WTC11 (cell line): ENCODE measurements at regions not wholly inside any gene's neighbourhood (a gene's known extent, or its start where the extent isn't known, plus 50 kb on each side); places are given as distances from the start of the nearest gene placed in this dataset.

Experiments used
- ATAC-seq: fragments of 200-7000 bp; cut with Tn5 transposase; 2 replicates; pipeline ENCODE4 v1.10.0; 2021; ENCODE audit warnings: mild to moderate bottlenecking, moderate library complexity
- CTCF ChIA-PET: fragments of 300-600 bp; sonication (Branson Sonifier 250); formaldehyde crosslinking; loops from one replicate; lab custom pipeline; 2021; ENCODE audit warnings: antibody characterized with exemption; lab: Charles Lee
- POLR2A ChIA-PET: fragments of 350-600 bp; sonication (Branson Sonifier 250); formaldehyde crosslinking; loops from one replicate; lab custom pipeline; 2021; ENCODE audit warnings: antibody characterized with exemption; lab: Charles Lee
- DNase-seq: peaks from one replicate; pipeline ENCODE4 v3.0.0; 2021; ENCODE audit warnings: low spot score
- H3K27ac Mint-ChIP-seq: 2 replicates; pipeline ENCODE4 v1.8.0; 2021; ENCODE audit warnings: mixed read lengths
- H3K27me3 Mint-ChIP-seq: 2 replicates; pipeline ENCODE4 v1.8.0; 2021; ENCODE audit warnings: low read depth, mild to moderate bottlenecking, moderate library complexity, mixed read lengths
- H3K36me3 Mint-ChIP-seq: 2 replicates; pipeline ENCODE4 v1.8.0; 2021; ENCODE audit warnings: mixed read lengths
- H3K4me1 Mint-ChIP-seq: 2 replicates; pipeline ENCODE4 v1.8.0; 2022; ENCODE audit warnings: mixed read lengths
- H3K4me3 Mint-ChIP-seq: 2 replicates; pipeline ENCODE4 v1.8.0; 2021; ENCODE audit warnings: mild to moderate bottlenecking, moderate library complexity, mixed read lengths
- H3K9me3 Mint-ChIP-seq: 2 replicates; pipeline ENCODE4 v1.8.0; 2021; ENCODE audit warnings: mixed read lengths
- CBFB ChIP-seq: sonication (generic); formaldehyde crosslinking; IDR thresholded peaks from 2 replicates; pipeline ENCODE4 v1.8.1; 2022; ENCODE audit warnings: mild to moderate bottlenecking, low read depth, missing genetic modification reagents
- CREM ChIP-seq: sonication (generic); formaldehyde crosslinking; IDR thresholded peaks from 2 replicates; pipeline ENCODE4 v1.8.1; 2022; ENCODE audit warnings: mild to moderate bottlenecking, missing genetic modification reagents, moderate library complexity
- E2F4 ChIP-seq: sonication (generic); formaldehyde crosslinking; IDR thresholded peaks from 2 replicates; pipeline ENCODE4 v1.8.1; 2022; ENCODE audit warnings: low read depth, mild to moderate bottlenecking, moderate library complexity, missing genetic modification reagents, borderline replicate concordance
- ERG ChIP-seq: fragments of 250-450 bp; sonication (Bioruptor Pico); IDR thresholded peaks from 2 replicates; pipeline ENCODE4 v1.8.0; 2021; ENCODE audit warnings: mild to moderate bottlenecking
- FOXJ3 ChIP-seq: sonication (generic); formaldehyde crosslinking; IDR thresholded peaks from 2 replicates; pipeline ENCODE4 v1.9.0; 2021; ENCODE audit warnings: missing genetic modification reagents, mild to moderate bottlenecking, borderline replicate concordance
- FOXP4 ChIP-seq: sonication (generic); formaldehyde crosslinking; IDR thresholded peaks from 2 replicates; pipeline ENCODE4 v1.8.0; 2022; ENCODE audit warnings: mild to moderate bottlenecking, missing genetic modification reagents
- GTF2I ChIP-seq: fragments of 250-450 bp; sonication (Bioruptor Pico); conservative IDR thresholded peaks from 2 replicates; pipeline ENCODE4 v1.4.0; 2021; ENCODE audit warnings: mild to moderate bottlenecking
- IRF2 ChIP-seq: sonication (generic); formaldehyde crosslinking; IDR thresholded peaks from 2 replicates; pipeline ENCODE4 v1.8.0; 2022; ENCODE audit warnings: low read depth, missing genetic modification reagents, borderline replicate concordance
- KAT7 ChIP-seq: sonication (generic); formaldehyde crosslinking; IDR thresholded peaks from 2 replicates; pipeline ENCODE4 v1.8.1; 2023; ENCODE audit warnings: missing genetic modification reagents, mild to moderate bottlenecking, borderline replicate concordance
- MAX ChIP-seq: sonication (generic); formaldehyde crosslinking; IDR thresholded peaks from 2 replicates; pipeline ENCODE4 v1.8.0; 2022; ENCODE audit warnings: mild to moderate bottlenecking, missing genetic modification reagents
- MXD4 ChIP-seq: fragments of 250-450 bp; sonication (Bioruptor Pico); IDR thresholded peaks from 2 replicates; pipeline ENCODE4 v1.8.0; 2021; ENCODE audit warnings: mild to moderate bottlenecking, moderate library complexity, borderline replicate concordance
- MYBL2 ChIP-seq: sonication (generic); formaldehyde crosslinking; IDR thresholded peaks from 2 replicates; pipeline ENCODE4 v1.8.1; 2023; ENCODE audit warnings: mild to moderate bottlenecking, moderate library complexity, missing genetic modification reagents
- NFE2L1 ChIP-seq: sonication (generic); formaldehyde crosslinking; IDR thresholded peaks from 2 replicates; pipeline ENCODE4 v1.8.1; 2023; ENCODE audit warnings: missing genetic modification reagents
- OVOL2 ChIP-seq: fragments of 250-450 bp; sonication (Bioruptor Pico); IDR thresholded peaks from 2 replicates; pipeline ENCODE4 v1.9.0; 2021; ENCODE audit warnings: mild to moderate bottlenecking, borderline replicate concordance
- SMAD4 ChIP-seq: sonication (generic); formaldehyde crosslinking; IDR thresholded peaks from 2 replicates; pipeline ENCODE4 v1.8.0; 2022; ENCODE audit warnings: mild to moderate bottlenecking, missing genetic modification reagents
- STAT6 ChIP-seq: sonication (generic); formaldehyde crosslinking; conservative IDR thresholded peaks from 2 replicates; pipeline ENCODE4 v1.8.1; 2023; ENCODE audit warnings: mild to moderate bottlenecking, low read depth, missing genetic modification reagents, moderate library complexity
- TCF7 ChIP-seq: sonication (generic); formaldehyde crosslinking; IDR thresholded peaks from 2 replicates; pipeline ENCODE4 v1.8.0; 2022; ENCODE audit warnings: mild to moderate bottlenecking, low read depth, missing genetic modification reagents, moderate library complexity
- USF1 ChIP-seq: sonication (generic); formaldehyde crosslinking; IDR thresholded peaks from 2 replicates; pipeline ENCODE4 v1.8.0; 2022; ENCODE audit warnings: mild to moderate bottlenecking, missing genetic modification reagents
- ZNF121 ChIP-seq: sonication (generic); formaldehyde crosslinking; IDR thresholded peaks from 2 replicates; pipeline ENCODE4 v1.8.0; 2023; ENCODE audit warnings: missing genetic modification reagents
- ZNF219 ChIP-seq: sonication (generic); formaldehyde crosslinking; IDR thresholded peaks from 2 replicates; pipeline ENCODE4 v1.8.0; 2023; ENCODE audit warnings: missing genetic modification reagents, mild to moderate bottlenecking, borderline replicate concordance
- ZNF281 ChIP-seq: sonication (generic); formaldehyde crosslinking; IDR thresholded peaks from 2 replicates; pipeline ENCODE4 v1.8.0; 2023; ENCODE audit warnings: mild to moderate bottlenecking, missing genetic modification reagents
- ZNF317 ChIP-seq: sonication (generic); formaldehyde crosslinking; IDR thresholded peaks from 2 replicates; pipeline ENCODE4 v1.8.1; 2023; ENCODE audit warnings: low read depth, mild to moderate bottlenecking, moderate library complexity, missing genetic modification reagents, borderline replicate concordance
- ZNF396 ChIP-seq: fragments of 250-450 bp; sonication (Bioruptor Pico); IDR thresholded peaks from 2 replicates; pipeline ENCODE4 v1.8.0; 2021; ENCODE audit warnings: mild to moderate bottlenecking, moderate library complexity, borderline replicate concordance
- ZNF416 ChIP-seq: fragments of 250-450 bp; sonication (Bioruptor Pico); IDR thresholded peaks from 2 replicates; pipeline ENCODE4 v1.9.0; 2021; ENCODE audit warnings: mild to moderate bottlenecking, inconsistent platforms

GRCh38 chr20:61134296-61135030 is 117.6 kb upstream of the CDH4 start (continued):
- TF ChIP-seq ZNF219 (CRISPR knock-in tag) (no peak), NFE2L1 (CRISPR knock-in tag) (no peak), MYBL2 (no peak), ERG (no peak), ZNF281 (CRISPR knock-in tag) (no peak), GTF2I (CRISPR knock-in tag) (no peak)

- ChIA-PET POLR2A (no interaction called here), CTCF (no interaction called here)
- Mint-ChIP-seq H3K4me3 (no peak overlapping the region), H3K27ac (no peak overlapping the region), H3K27me3 (peaks cover 90% of the 10 kb centered on the region), H3K9me3 (0 out of 2 replicates have a peak, but pooled peaks cover 7% of the 10 kb centered on the region), H3K4me1 (peaks cover 3% of the 10 kb centered on the region; the same call in 1 of the 2 replicates), H3K36me3 (no peaks in the 10 kb centered on the region; the same call in 1 of the 2 replicates)
- no peak for ATAC-seq
- TF ChIP-seq USF1 (CRISPR knock-in tag), result no peak
- TF ChIP-seq ZNF416 (CRISPR knock-in tag), result no peak
- no peak for TF ChIP-seq SMAD4 (CRISPR knock-in tag)
- no peak for TF ChIP-seq MXD4
- TF ChIP-seq KAT7 (CRISPR knock-in tag), result no peak
- TF ChIP-seq ZNF121, result no peak
- no peak for TF ChIP-seq E2F4 (CRISPR knock-in tag)
- TF ChIP-seq GTF2I (CRISPR knock-in tag), result no peak
- no peak for TF ChIP-seq STAT6 (CRISPR knock-in tag)
- TF ChIP-seq IRF2 (CRISPR knock-in tag), result no peak
- TF ChIP-seq MAX (CRISPR knock-in tag), result no peak
- no peak for TF ChIP-seq ZNF317 (CRISPR knock-in tag)
- TF ChIP-seq TCF7 (CRISPR knock-in tag), result no peak
- TF ChIP-seq CBFB (CRISPR knock-in tag), result no peak
- TF ChIP-seq FOXJ3 (CRISPR knock-in tag), result no peak
- no peak for TF ChIP-seq FOXP4
- TF ChIP-seq OVOL2 (CRISPR knock-in tag), result no peak
- TF ChIP-seq CREM, result no peak
- no peak for TF ChIP-seq ZNF396 (CRISPR knock-in tag)
- TF ChIP-seq, all 79 proteins: peak for 0
- no peak for DNase-seq
These were observed 116.8 kb upstream of the CDH4 start for GRCh38 chr20:61135266-61135665.
